ENCODE measurements at regions not wholly inside any gene's neighbourhood (a gene's known extent, or its start where the extent isn't known, plus 50 kb on each side); places are given as distances from the start of the nearest gene placed in this dataset.

- TF ChIP-seq CTCF (IDR thresholded peaks at IDR 0.05): no peak
- TF ChIP-seq POLR2A (IDR thresholded peaks at IDR 0.05): no peak
- no peak for TF ChIP-seq POLR2AphosphoS5 (IDR thresholded peaks at IDR 0.05; ENCODE audit: insufficient read depth in 1 of 2, low read depth in 1 of 2)
Measured at GRCh38 chr9:20200991-20201431, 412.2 kb upstream of the SLC24A2 start.
